OCI-LY1 (cell line): ENCODE measurements at regions not wholly inside any gene's neighbourhood (a gene's known extent, or its start where the extent isn't known, plus 50 kb on each side); places are given as distances from the start of the nearest gene placed in this dataset.

Source experiments
- H2AFZ ChIP-seq: fragments of 200-600 bp; sonication (generic), shearing (Covaris generic); 2 replicates; pipeline ENCODE4 v1.6.0; 2014; ENCODE audit warnings: antibody characterized with exemption, mild to moderate bottlenecking, low read length
- H3F3A ChIP-seq: fragments of 200-600 bp; sonication (generic), shearing (Covaris generic); 2 replicates; pipeline ENCODE4 v1.6.0; 2014; ENCODE audit warnings: mild to moderate bottlenecking, antibody characterized with exemption, low read length, moderate library complexity; ENCODE audit not compliant: insufficient read depth
- H3K27ac ChIP-seq: fragments of 200-600 bp; sonication (generic); 2 replicates; pipeline ENCODE4 v1.5.1; 2014; ENCODE audit warnings: low read length, mixed run types, mild to moderate bottlenecking, low read depth; ENCODE audit not compliant: poor library complexity, severe bottlenecking
- H3K27me3 ChIP-seq: fragments of 200-600 bp; sonication (generic); 2 replicates; pipeline ENCODE4 v1.6.0; 2014; ENCODE audit warnings: antibody characterized with exemption, mild to moderate bottlenecking, low read length, moderate library complexity; ENCODE audit not compliant: insufficient read depth
- H3K36me3 ChIP-seq: fragments of 200-600 bp; sonication (generic); 2 replicates; pipeline ENCODE4 v1.6.1; 2014; ENCODE audit warnings: mild to moderate bottlenecking, antibody characterized with exemption, low read length, moderate library complexity, mixed read lengths; ENCODE audit not compliant: insufficient read depth
- H3K4me1 ChIP-seq: fragments of 200-600 bp; sonication (generic); 2 replicates; pipeline ENCODE4 v1.5.1; 2014; ENCODE audit warnings: mild to moderate bottlenecking, low read length, moderate library complexity; ENCODE audit not compliant: insufficient read depth, severe bottlenecking
- H3K4me2 ChIP-seq: fragments of 200-600 bp; sonication (generic), shearing (Covaris generic); 2 replicates; pipeline ENCODE4 v1.6.1; 2014; ENCODE audit warnings: low read length
- H3K4me3 ChIP-seq: fragments of 200-600 bp; sonication (generic); 2 replicates; pipeline ENCODE4 v1.5.1; 2014; ENCODE audit warnings: low read length, low read depth, mild to moderate bottlenecking, mixed read lengths; ENCODE audit not compliant: poor library complexity, severe bottlenecking
- H3K79me2 ChIP-seq: fragments of 200-600 bp; shearing (Covaris generic); 2 replicates; pipeline ENCODE4 v1.6.1; 2016; ENCODE audit warnings: mixed run types, low read length, mixed read lengths; ENCODE audit not compliant: insufficient read depth
- H3K9ac ChIP-seq: fragments of 200-600 bp; sonication (generic), shearing (Covaris generic); 2 replicates; pipeline ENCODE4 v1.6.1; 2014; ENCODE audit warnings: mild to moderate bottlenecking, low read length, mixed read lengths
- H3K9me2 ChIP-seq: fragments of 200-600 bp; sonication (generic), shearing (Covaris generic); 2 replicates; pipeline ENCODE4 v1.6.1; 2014; ENCODE audit warnings: low read depth, mild to moderate bottlenecking, low read length, mixed read lengths
- H3K9me3 ChIP-seq: fragments of 200-600 bp; shearing (Covaris generic); 2 replicates; pipeline ENCODE4 v1.6.1; 2014; ENCODE audit warnings: low read length, mixed read lengths
- H4K20me1 ChIP-seq: fragments of 200-600 bp; sonication (generic), shearing (Covaris generic); 2 replicates; pipeline ENCODE4 v1.6.0; 2016; ENCODE audit warnings: mild to moderate bottlenecking, low read length; ENCODE audit not compliant: insufficient read depth
- CTCF ChIP-seq: fragments of 200-600 bp; sonication (generic), shearing (Covaris generic); IDR thresholded peaks from 2 replicates; pipeline ENCODE4 v1.5.1; 2017; ENCODE audit warnings: mild to moderate bottlenecking, antibody characterized with exemption, low read length, moderate library complexity, mixed read lengths
- EZH2 ChIP-seq: fragments of 200-600 bp; sonication (generic), shearing (Covaris generic); IDR thresholded peaks from 2 replicates; pipeline ENCODE4 v1.8.0; 2017; ENCODE audit warnings: borderline replicate concordance, mixed run types, mild to moderate bottlenecking, antibody characterized with exemption, low read length, moderate library complexity, mixed read lengths

- Histone ChIP-seq H3K4me2 (no peak overlapping the region), H3K79me2 (no peaks in the 10 kb centered on the region), H3K9me2 (no peaks in the 10 kb centered on the region), H3K4me1 (no peaks in the 10 kb centered on the region), H4K20me1 (no peaks in the 10 kb centered on the region), H3K9me3 (no peaks in the 10 kb centered on the region), H3K9ac (no peak overlapping the region), H2AFZ (no peak overlapping the region), H3K27me3 (no peaks in the 10 kb centered on the region), H3F3A (no peaks in the 10 kb centered on the region), H3K27ac (no peak overlapping the region), H3K4me3 (no peak overlapping the region), H3K36me3 (no peaks in the 10 kb centered on the region; the same call in 1 of the 2 replicates)
- TF ChIP-seq EZH2 (no peak), CTCF (no peak)
Observed at GRCh38 chr11:115067900-115068530, 389.7 kb downstream of the NXPE2 start.

- TF ChIP-seq CTCF (no peak), EZH2 (no peak)
- no peak overlapping the region for H3K4me3 ChIP-seq
- H3K27me3 ChIP-seq, result no peaks in the 10 kb centered on the region
- no peaks in the 10 kb centered on the region for H3K9me3 ChIP-seq
- H3K4me1 ChIP-seq, result no peaks in the 10 kb centered on the region
- no peak overlapping the region for H2AFZ ChIP-seq
- no peaks in the 10 kb centered on the region for H3K9me2 ChIP-seq
- no peaks in the 10 kb centered on the region; the same call in 1 of the 2 replicates for H3K36me3 ChIP-seq
- H3K9ac ChIP-seq, result no peak overlapping the region
- H3F3A ChIP-seq, result no peaks in the 10 kb centered on the region
- no peaks in the 10 kb centered on the region for H3K79me2 ChIP-seq
- no peaks in the 10 kb centered on the region for H4K20me1 ChIP-seq
- H3K4me2 ChIP-seq, result no peak overlapping the region
- no peak overlapping the region for H3K27ac ChIP-seq
Observed at GRCh38 chr11:115069599-115069998, 391.3 kb downstream of the NXPE2 start.

- H3F3A ChIP-seq, result no peaks in the 10 kb centered on the region
- H3K9me2 ChIP-seq, result no peaks in the 10 kb centered on the region
- no peak overlapping the region for H3K27ac ChIP-seq
Observed at GRCh38 chr11:115075356-115075755, 397.0 kb downstream of the NXPE2 start.

More at GRCh38 chr11:115075356-115075755, 397.0 kb downstream of the NXPE2 start:
- TF ChIP-seq CTCF (no peak), EZH2 (no peak)
- Histone ChIP-seq H3K4me3 (no peak overlapping the region), H4K20me1 (no peaks in the 10 kb centered on the region), H3K9me3 (no peaks in the 10 kb centered on the region), H3K79me2 (no peaks in the 10 kb centered on the region), H3K27me3 (no peaks in the 10 kb centered on the region), H3K4me1 (no peaks in the 10 kb centered on the region), H3K4me2 (no peak overlapping the region), H2AFZ (no peak overlapping the region), H3K9ac (no peak overlapping the region), H3K36me3 (no peaks in the 10 kb centered on the region)
